Upper lobe of left lung (tissue), 4 donors: ENCODE measurements at regions not wholly inside any gene's neighbourhood (a gene's known extent, or its start where the extent isn't known, plus 50 kb on each side); places are given as distances from the start of the nearest gene placed in this dataset.

ENCODE experiments used
- EP300 ChIP-seq, 4 donors: sonication (generic); formaldehyde crosslinking; IDR thresholded peaks; one replicate each; pipeline ENCODE4 v1.5.1; 2017; ENCODE audit warnings: antibody characterized with exemption in 4 of 4, control low read depth in 2 of 4
- POLR2A ChIP-seq, 4 donors: fragments of 450-650 bp; IDR thresholded peaks; one replicate each; pipeline ENCODE4 v1.5.1; 2016 to 2017; ENCODE audit warnings: antibody characterized with exemption in 4 of 4, mild to moderate bottlenecking in 2 of 4
- TF ChIP-seq, protein P1 (sequence below), 6 experiments: fragments of 450-650 bp in 4 of 6; fragments of 200-600 bp in 2 of 6; sonication (generic) in 2 of 6; IDR thresholded peaks; one replicate each; pipeline ENCODE4 v1.5.1; 2016 to 2019; ENCODE audit warnings: antibody characterized with exemption in 6 of 6

DNA sequence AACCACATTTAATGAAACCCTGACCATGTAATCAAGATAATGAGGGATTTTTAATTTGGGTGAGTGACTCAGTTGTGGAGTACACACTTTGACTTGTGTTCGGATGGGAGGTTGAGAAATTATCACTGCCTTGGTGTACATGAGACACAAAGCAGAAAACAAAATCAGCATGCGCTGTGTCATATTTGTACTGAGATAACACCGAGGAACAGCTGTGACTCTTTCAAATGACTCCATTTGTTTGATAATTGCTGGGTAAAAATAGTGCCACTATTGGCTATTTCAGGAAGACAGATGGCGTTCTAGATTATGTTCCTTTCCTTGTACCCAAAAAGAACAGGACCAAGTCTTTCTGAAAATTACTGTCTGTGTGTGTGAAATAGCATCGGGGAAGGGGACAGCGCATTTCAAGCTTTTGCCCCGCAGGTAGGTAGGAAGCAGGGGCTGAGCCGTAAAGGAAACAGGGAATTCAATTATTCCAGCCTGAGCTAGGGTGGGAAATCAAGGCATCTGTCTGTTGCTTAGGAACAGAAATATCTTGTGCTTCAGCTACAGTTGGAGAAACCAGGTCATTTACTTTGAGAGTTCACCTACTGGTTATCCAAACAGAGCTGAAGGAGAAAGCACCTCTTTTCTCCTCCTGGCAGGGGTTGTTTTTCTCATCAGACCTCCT is 114.3 kb downstream of the SNAPC1 start:
- TF ChIP-seq, protein P1, sequence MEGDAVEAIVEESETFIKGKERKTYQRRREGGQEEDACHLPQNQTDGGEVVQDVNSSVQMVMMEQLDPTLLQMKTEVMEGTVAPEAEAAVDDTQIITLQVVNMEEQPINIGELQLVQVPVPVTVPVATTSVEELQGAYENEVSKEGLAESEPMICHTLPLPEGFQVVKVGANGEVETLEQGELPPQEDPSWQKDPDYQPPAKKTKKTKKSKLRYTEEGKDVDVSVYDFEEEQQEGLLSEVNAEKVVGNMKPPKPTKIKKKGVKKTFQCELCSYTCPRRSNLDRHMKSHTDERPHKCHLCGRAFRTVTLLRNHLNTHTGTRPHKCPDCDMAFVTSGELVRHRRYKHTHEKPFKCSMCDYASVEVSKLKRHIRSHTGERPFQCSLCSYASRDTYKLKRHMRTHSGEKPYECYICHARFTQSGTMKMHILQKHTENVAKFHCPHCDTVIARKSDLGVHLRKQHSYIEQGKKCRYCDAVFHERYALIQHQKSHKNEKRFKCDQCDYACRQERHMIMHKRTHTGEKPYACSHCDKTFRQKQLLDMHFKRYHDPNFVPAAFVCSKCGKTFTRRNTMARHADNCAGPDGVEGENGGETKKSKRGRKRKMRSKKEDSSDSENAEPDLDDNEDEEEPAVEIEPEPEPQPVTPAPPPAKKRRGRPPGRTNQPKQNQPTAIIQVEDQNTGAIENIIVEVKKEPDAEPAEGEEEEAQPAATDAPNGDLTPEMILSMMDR (IDR thresholded peaks at IDR 0.05) = no peak
- no peak for TF ChIP-seq POLR2A (IDR thresholded peaks at IDR 0.05)
- TF ChIP-seq EP300 (IDR thresholded peaks at IDR 0.05) = no peak
